Cardiac fibroblast (primary cell): ENCODE measurements at regions not wholly inside any gene's neighbourhood (a gene's known extent, or its start where the extent isn't known, plus 50 kb on each side); places are given as distances from the start of the nearest gene placed in this dataset.

ENCODE experiments used
- DNase-seq, 2 donors: peaks; one replicate each; pipeline versions ENCODE4 v3.0.0 to v3.0.0-alpha.2; 2010; ENCODE audit warnings: low read depth in 2 of 2
- H3K4me3 ChIP-seq, 2 donors: replicated peaks in 1 of 2; 1 replicate in 1 of 2; 2 replicates in 1 of 2; pipeline ENCODE4 v1.5.1; 2011; ENCODE audit warnings: low read depth in 2 of 2, low read length in 2 of 2, mild to moderate bottlenecking in 2 of 2, moderate library complexity in 1 of 2
- TF ChIP-seq, protein P1 (sequence below): IDR thresholded peaks from one replicate; pipeline ENCODE4 v1.5.1; 2011; ENCODE audit warnings: low read depth, mild to moderate bottlenecking, low read length, inconsistent platforms

- H3K4me3 ChIP-seq: no peak overlapping the region
- no peak for DNase-seq
- TF ChIP-seq, protein P1, sequence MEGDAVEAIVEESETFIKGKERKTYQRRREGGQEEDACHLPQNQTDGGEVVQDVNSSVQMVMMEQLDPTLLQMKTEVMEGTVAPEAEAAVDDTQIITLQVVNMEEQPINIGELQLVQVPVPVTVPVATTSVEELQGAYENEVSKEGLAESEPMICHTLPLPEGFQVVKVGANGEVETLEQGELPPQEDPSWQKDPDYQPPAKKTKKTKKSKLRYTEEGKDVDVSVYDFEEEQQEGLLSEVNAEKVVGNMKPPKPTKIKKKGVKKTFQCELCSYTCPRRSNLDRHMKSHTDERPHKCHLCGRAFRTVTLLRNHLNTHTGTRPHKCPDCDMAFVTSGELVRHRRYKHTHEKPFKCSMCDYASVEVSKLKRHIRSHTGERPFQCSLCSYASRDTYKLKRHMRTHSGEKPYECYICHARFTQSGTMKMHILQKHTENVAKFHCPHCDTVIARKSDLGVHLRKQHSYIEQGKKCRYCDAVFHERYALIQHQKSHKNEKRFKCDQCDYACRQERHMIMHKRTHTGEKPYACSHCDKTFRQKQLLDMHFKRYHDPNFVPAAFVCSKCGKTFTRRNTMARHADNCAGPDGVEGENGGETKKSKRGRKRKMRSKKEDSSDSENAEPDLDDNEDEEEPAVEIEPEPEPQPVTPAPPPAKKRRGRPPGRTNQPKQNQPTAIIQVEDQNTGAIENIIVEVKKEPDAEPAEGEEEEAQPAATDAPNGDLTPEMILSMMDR: no peak
These were observed 341.2 kb upstream of the ZFHX3 start for GRCh38 chr16:73389085-73389484.

GRCh38 chr16:73387979-73388378, 340.1 kb upstream of the ZFHX3 start:
- no peak for DNase-seq
- TF ChIP-seq, protein P1: no peak
- no peak overlapping the region for H3K4me3 ChIP-seq

DNA sequence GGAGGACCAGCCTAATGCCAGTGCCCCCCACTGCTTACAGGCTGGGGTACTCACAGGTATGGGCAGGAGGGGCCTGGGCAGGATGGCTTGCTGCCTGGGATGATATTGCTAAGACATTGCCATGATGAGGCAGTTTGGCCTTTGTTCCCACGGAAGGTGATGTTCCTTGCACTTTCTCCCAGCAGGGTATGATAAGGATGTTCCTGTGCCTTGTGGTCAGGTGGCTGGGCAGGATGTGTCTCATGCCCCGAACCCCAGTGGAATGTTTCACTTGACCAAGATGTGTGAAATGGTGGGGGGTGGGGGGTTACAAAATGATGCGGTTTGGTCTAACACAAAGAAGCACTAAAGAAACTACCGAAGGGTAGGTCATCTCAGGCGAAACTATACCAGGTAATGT, 337.8 kb upstream of the ZFHX3 start:
- H3K4me3 ChIP-seq: no peak overlapping the region
- TF ChIP-seq, protein P1: no peak
- no peak for DNase-seq

DNA sequence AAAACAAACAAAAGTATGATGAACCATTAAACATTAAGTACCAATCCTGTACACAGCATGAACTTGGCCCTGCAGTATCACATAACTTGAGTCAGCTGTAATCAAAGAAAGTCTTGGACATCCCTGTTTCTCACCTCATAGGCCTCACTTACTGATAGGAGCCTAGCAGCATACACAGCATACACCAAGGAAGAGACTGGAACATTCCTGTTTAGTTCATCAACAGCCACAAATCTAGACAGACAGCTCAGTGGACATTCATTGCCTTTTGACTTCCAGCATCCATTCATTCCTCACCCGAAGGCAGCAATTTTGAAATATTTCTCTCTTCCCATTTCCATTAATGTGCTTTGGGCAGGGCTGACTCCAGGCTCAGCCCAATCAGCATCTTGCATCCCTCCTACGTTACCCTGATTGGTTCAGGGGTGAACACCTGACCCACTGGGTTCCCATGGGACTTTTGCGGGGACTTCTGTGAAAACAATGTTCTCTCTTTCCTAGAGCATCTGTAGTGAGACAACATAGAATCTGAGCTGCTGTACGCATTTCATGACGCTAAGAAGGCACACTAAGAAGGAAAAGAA, 336.7 kb upstream of the ZFHX3 start:
- H3K4me3 ChIP-seq: no peak overlapping the region
- TF ChIP-seq, protein P1: no peak
- DNase-seq: no peak

DNA sequence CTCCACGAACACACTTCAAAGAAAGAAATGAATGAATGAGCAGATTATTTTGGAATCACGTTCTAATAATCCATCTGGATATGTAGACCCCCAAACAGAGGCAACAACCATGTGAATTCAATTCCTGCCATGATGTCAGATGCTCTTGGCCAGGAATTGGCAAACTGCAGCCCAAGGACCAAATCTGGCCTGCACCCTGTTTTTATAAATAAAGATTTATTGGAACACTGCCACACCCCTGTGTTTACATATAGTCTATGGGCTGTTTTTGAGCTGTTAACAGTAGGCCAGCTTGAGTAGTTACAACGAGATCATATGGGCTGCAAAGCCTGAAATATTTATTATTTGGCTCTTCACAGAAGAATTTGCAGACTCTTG, 336.0 kb upstream of the ZFHX3 start:
- DNase-seq: no peak
- TF ChIP-seq, protein P1: no peak
- H3K4me3 ChIP-seq: no peak overlapping the region

- H3K4me3 ChIP-seq: no peak overlapping the region
- TF ChIP-seq, protein P1: no peak
- no peak for DNase-seq
These were observed 335.5 kb upstream of the ZFHX3 start for GRCh38 chr16:73383195-73383987.
